HEK293 (cell line): ENCODE measurements at regions not wholly inside any gene's neighbourhood (a gene's known extent, or its start where the extent isn't known, plus 50 kb on each side); places are given as distances from the start of the nearest gene placed in this dataset.
A peak's percentile ranks its signal among the peaks of the same experiment; 100 is the strongest.

ENCODE experiments used
- CTCF ChIA-PET: fragments of 350-600 bp; formaldehyde crosslinking; extraction: SDS; loops from one replicate; lab custom pipeline; 2021; ENCODE audit warnings: antibody characterized with exemption; lab: Yijun Ruan, JAX
- POLR2A ChIA-PET: fragments of 300-600 bp; formaldehyde crosslinking; extraction: SDS; loops from one replicate; lab custom pipeline; 2020; ENCODE audit warnings: antibody characterized with exemption, inconsistent platforms; lab: Yijun Ruan, JAX
- H3K27ac ChIP-seq: fragments of 200-500 bp; sonication (Bioruptor generic); 2 replicates; pipeline ENCODE4 v1.5.1; 2014; ENCODE audit warnings: low read depth, low read length, control low read depth, inconsistent platforms; ENCODE audit errors: extremely low read depth
- H3K36me3 ChIP-seq, 2 experiments: fragments of 200-500 bp in 1 of 2; sonication (Bioruptor generic) in 1 of 2; 1 replicate in 1 of 2; 2 replicates in 1 of 2; pipeline ENCODE4 v1.5.1; 2014 to 2017; ENCODE audit warnings: inconsistent platforms in 2 of 2, low read length in 2 of 2; ENCODE audit not compliant: control insufficient read depth in 2 of 2, insufficient read depth in 1 of 2
- H3K4me1 ChIP-seq: fragments of 200-500 bp; sonication (Bioruptor generic); 2 replicates; pipeline ENCODE4 v1.5.1; 2014; ENCODE audit warnings: mild to moderate bottlenecking, low read length, inconsistent platforms; ENCODE audit not compliant: control insufficient read depth, insufficient read depth
- H3K4me3 ChIP-seq: 2 replicates; pipeline ENCODE4 v1.5.1; 2011; ENCODE audit warnings: low read depth, mild to moderate bottlenecking, control low read depth, low read length, moderate library complexity
- H3K9me3 ChIP-seq: fragments of 200-500 bp; sonication (Bioruptor generic); 2 replicates; pipeline ENCODE4 v1.5.1; 2014; ENCODE audit warnings: low read depth, low read length, inconsistent platforms; ENCODE audit not compliant: control insufficient read depth, insufficient read depth
- FEZF1 ChIP-seq: fragments of 450-650 bp; formaldehyde crosslinking; IDR thresholded peaks from 2 replicates; pipeline ENCODE4 v1.5.1; 2016; ENCODE audit warnings: missing biosample characterization, missing genetic modification characterization
- HOXD13 ChIP-seq: sonication (generic); formaldehyde crosslinking; IDR thresholded peaks from 2 replicates; pipeline ENCODE4 v1.8.0; 2022; ENCODE audit warnings: missing genetic modification reagents, borderline replicate concordance
- OSR2 ChIP-seq: fragments of 450-650 bp; formaldehyde crosslinking; IDR thresholded peaks from 2 replicates; pipeline ENCODE4 v1.5.1; 2016; ENCODE audit warnings: missing biosample characterization, missing genetic modification characterization
- ZBTB1 ChIP-seq: fragments of 450-650 bp; formaldehyde crosslinking; IDR thresholded peaks from 2 replicates; pipeline ENCODE4 v1.5.1; 2016; ENCODE audit warnings: missing biosample characterization, missing genetic modification characterization
- ZBTB44 ChIP-seq: fragments of 450-650 bp; IDR thresholded peaks from 2 replicates; pipeline ENCODE4 v1.5.1; 2018; ENCODE audit warnings: missing biosample characterization, mild to moderate bottlenecking, missing genetic modification characterization
- ZEB2 ChIP-seq: fragments of 450-650 bp; formaldehyde crosslinking; IDR thresholded peaks from 2 replicates; pipeline ENCODE4 v1.5.1; 2016; ENCODE audit warnings: missing biosample characterization, missing genetic modification characterization
- ZNF10 ChIP-seq: fragments of 450-650 bp; formaldehyde crosslinking; IDR thresholded peaks from 2 replicates; pipeline ENCODE4 v1.5.1; 2017; ENCODE audit warnings: missing biosample characterization, missing genetic modification characterization
- ZNF19 ChIP-seq: fragments of 450-650 bp; formaldehyde crosslinking; IDR thresholded peaks from 2 replicates; pipeline ENCODE4; 2016; ENCODE audit warnings: missing biosample characterization, missing genetic modification characterization, low read depth
- ZNF221 ChIP-seq: fragments of 450-650 bp; formaldehyde crosslinking; IDR thresholded peaks from 2 replicates; pipeline ENCODE4 v1.5.1; 2017; ENCODE audit warnings: missing biosample characterization, missing genetic modification characterization, borderline replicate concordance
- ZNF24 ChIP-seq: fragments of 450-650 bp; formaldehyde crosslinking; IDR thresholded peaks from 2 replicates; pipeline ENCODE4 v1.5.1; 2016; ENCODE audit warnings: missing biosample characterization, missing genetic modification characterization
- ZNF248 ChIP-seq: fragments of 450-650 bp; formaldehyde crosslinking; IDR thresholded peaks from 2 replicates; pipeline ENCODE4 v1.5.1; 2017; ENCODE audit warnings: missing biosample characterization, missing genetic modification characterization
- ZNF366 ChIP-seq: fragments of 450-650 bp; formaldehyde crosslinking; conservative IDR thresholded peaks from 2 replicates; pipeline ENCODE4 v1.5.1; 2016; ENCODE audit warnings: missing biosample characterization, missing genetic modification characterization
- ZNF501 ChIP-seq: fragments of 450-650 bp; formaldehyde crosslinking; IDR thresholded peaks from 2 replicates; pipeline ENCODE4 v1.5.1; 2016; ENCODE audit warnings: missing biosample characterization, missing genetic modification characterization
- ZNF561 ChIP-seq: fragments of 450-650 bp; IDR thresholded peaks from 2 replicates; pipeline ENCODE4 v1.5.1; 2018; ENCODE audit warnings: missing biosample characterization, missing genetic modification characterization, borderline replicate concordance
- ZNF596 ChIP-seq: fragments of 450-650 bp; IDR thresholded peaks from 2 replicates; pipeline ENCODE4 v1.5.0; 2018; ENCODE audit warnings: missing biosample characterization, mild to moderate bottlenecking, missing genetic modification characterization, moderate library complexity
- ZNF610 ChIP-seq: fragments of 450-650 bp; formaldehyde crosslinking; IDR thresholded peaks from 2 replicates; pipeline ENCODE4 v1.5.1; 2016; ENCODE audit warnings: missing biosample characterization, missing genetic modification characterization, borderline replicate concordance
- ZNF629 ChIP-seq: fragments of 450-650 bp; formaldehyde crosslinking; IDR thresholded peaks from 2 replicates; pipeline ENCODE4 v1.5.1; 2017; ENCODE audit warnings: missing biosample characterization, missing genetic modification characterization
- ZNF654 ChIP-seq: fragments of 450-650 bp; formaldehyde crosslinking; IDR thresholded peaks from 2 replicates; pipeline ENCODE4 v1.5.1; 2016; ENCODE audit warnings: low read depth, missing biosample characterization, missing genetic modification characterization
- ZNF701 ChIP-seq: fragments of 450-650 bp; formaldehyde crosslinking; IDR thresholded peaks from 2 replicates; pipeline ENCODE4 v1.5.1; 2016; ENCODE audit warnings: missing biosample characterization, missing genetic modification characterization
- TF ChIP-seq, protein P1 (sequence below): fragments of 450-650 bp; formaldehyde crosslinking; IDR thresholded peaks from 2 replicates; pipeline ENCODE4 v1.5.1; 2017; ENCODE audit warnings: missing biosample characterization, missing genetic modification characterization
- TF ChIP-seq, protein P2 (sequence below): fragments of 450-650 bp; formaldehyde crosslinking; IDR thresholded peaks from 2 replicates; pipeline ENCODE4 v1.5.1; 2016; ENCODE audit warnings: missing biosample characterization, missing genetic modification characterization
- TF ChIP-seq, protein P3 (sequence below): fragments of 450-650 bp; formaldehyde crosslinking; IDR thresholded peaks from 2 replicates; pipeline ENCODE4 v1.5.1; 2016; ENCODE audit warnings: missing biosample characterization, missing genetic modification characterization

- Histone ChIP-seq H3K9me3 (no peaks in the 10 kb centered on the region), H3K4me3 (no peak overlapping the region), H3K36me3 (no peaks in the 10 kb centered on the region), H3K4me1 (peaks cover 36% of the 10 kb centered on the region), H3K27ac (peak overlapping the region; percentile 76)
- TF ChIP-seq, protein P1, sequence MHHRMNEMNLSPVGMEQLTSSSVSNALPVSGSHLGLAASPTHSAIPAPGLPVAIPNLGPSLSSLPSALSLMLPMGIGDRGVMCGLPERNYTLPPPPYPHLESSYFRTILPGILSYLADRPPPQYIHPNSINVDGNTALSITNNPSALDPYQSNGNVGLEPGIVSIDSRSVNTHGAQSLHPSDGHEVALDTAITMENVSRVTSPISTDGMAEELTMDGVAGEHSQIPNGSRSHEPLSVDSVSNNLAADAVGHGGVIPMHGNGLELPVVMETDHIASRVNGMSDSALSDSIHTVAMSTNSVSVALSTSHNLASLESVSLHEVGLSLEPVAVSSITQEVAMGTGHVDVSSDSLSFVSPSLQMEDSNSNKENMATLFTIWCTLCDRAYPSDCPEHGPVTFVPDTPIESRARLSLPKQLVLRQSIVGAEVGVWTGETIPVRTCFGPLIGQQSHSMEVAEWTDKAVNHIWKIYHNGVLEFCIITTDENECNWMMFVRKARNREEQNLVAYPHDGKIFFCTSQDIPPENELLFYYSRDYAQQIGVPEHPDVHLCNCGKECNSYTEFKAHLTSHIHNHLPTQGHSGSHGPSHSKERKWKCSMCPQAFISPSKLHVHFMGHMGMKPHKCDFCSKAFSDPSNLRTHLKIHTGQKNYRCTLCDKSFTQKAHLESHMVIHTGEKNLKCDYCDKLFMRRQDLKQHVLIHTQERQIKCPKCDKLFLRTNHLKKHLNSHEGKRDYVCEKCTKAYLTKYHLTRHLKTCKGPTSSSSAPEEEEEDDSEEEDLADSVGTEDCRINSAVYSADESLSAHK (tag by site-specific recombination): no peak
- no peak for TF ChIP-seq ZNF24 (tag by site-specific recombination)
- no peak for TF ChIP-seq ZNF19 (tag by site-specific recombination)
- TF ChIP-seq ZNF654 (tag by site-specific recombination): 0 out of 2 replicates have a peak, but pooled peaks have one; percentile 3
- no peak for TF ChIP-seq ZNF248 (tag by site-specific recombination)
- TF ChIP-seq, protein P2, sequence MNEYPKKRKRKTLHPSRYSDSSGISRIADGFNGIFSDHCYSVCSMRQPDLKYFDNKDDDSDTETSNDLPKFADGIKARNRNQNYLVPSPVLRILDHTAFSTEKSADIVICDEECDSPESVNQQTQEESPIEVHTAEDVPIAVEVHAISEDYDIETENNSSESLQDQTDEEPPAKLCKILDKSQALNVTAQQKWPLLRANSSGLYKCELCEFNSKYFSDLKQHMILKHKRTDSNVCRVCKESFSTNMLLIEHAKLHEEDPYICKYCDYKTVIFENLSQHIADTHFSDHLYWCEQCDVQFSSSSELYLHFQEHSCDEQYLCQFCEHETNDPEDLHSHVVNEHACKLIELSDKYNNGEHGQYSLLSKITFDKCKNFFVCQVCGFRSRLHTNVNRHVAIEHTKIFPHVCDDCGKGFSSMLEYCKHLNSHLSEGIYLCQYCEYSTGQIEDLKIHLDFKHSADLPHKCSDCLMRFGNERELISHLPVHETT (tag by site-specific recombination): no peak
- TF ChIP-seq FEZF1 (tag by site-specific recombination): peak; percentile 59; the same call in 1 of the 2 replicates
- TF ChIP-seq ZNF366 (tag by site-specific recombination): no peak
- CTCF ChIA-PET: interaction anchor here (1.0 kb wide), 2 partner anchors 10 to 12 kb away, joined by 4 to 7 read pairs; no protein-coding TSS in a partner anchor
- POLR2A ChIA-PET: interaction anchor here (0.7 to 1.2 kb wide), 3 partner anchors 13 to 240 kb away, joined by 3 to 4 read pairs (median 3); partner anchors contain the start of gene ATP2B1
These were observed 239.9 kb upstream of the ATP2B1 start for GRCh38 chr12:89948271-89949175.

DNA sequence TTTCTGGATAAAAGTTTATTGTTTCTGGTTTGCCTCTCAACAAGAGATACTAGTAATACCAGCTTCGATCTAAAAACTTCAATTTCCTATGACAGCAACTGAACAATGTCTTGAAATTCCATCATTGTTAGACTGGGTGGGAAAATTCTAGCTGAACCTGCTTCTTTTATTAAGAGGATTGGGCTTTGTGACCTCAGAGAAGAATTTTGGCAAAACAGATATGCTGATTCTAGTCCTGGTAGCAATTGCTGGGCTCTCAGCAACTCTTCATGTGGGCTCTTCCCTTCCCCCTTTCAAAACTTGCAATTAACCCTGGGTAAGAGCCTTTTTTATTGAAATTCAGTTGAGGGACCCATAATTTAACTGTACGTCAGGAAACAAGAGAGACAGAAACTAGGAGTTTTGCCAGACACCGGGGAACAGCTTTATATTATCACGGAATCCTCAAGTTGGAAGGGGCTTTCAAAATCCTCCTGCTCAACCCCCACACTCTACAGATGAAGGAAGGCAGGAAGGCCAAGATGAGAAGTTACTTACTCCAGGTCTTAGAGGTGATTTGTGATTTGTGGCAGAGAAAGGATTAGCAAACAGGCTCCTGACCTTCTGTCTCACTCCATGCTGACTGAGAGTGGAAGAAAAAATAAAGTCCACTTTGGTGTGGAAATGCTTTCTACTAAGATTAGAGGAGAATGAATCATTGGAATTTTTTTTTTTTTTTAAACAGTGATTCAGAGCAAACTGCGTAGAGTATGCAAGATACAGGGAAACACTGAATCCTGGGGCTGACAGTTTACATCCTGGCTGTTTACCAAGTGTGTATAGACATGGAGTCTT lies 239.0 kb upstream of the ATP2B1 start:
- Histone ChIP-seq H3K4me1 (peaks cover 39% of the 10 kb centered on the region), H3K9me3 (no peaks in the 10 kb centered on the region), H3K36me3 (no peaks in the 10 kb centered on the region), H3K27ac (peak overlapping the region; percentile 76), H3K4me3 (no peak overlapping the region)
- CTCF ChIA-PET: interaction anchor here (0.6 to 1.0 kb wide), 2 partner anchors 11 to 35 kb away, joined by 4 to 7 read pairs; no protein-coding TSS in a partner anchor
- POLR2A ChIA-PET: interaction anchor here (0.7 to 1.2 kb wide), 3 partner anchors 14 to 239 kb away, joined by 3 to 4 read pairs (median 3); partner anchors contain the start of gene ATP2B1
- TF ChIP-seq OSR2 (tag by site-specific recombination) (peak; percentile 63), ZNF629 (tag by site-specific recombination) (0 out of 2 replicates have a peak, but pooled peaks have one; percentile 31), ZNF10 (tag by site-specific recombination) (peak; percentile 65; the same call in 1 of the 2 replicates), ZBTB1 (tag by site-specific recombination) (no peak), ZNF610 (peak; percentile 59; the same call in 1 of the 2 replicates), FEZF1 (tag by site-specific recombination) (peak; percentile 64), ZBTB44 (tag by site-specific recombination) (peak; percentile 64; the same call in 1 of the 2 replicates), ZNF596 (tag by site-specific recombination) (0 out of 2 replicates have a peak, but pooled peaks have one; percentile 25), ZNF701 (tag by site-specific recombination) (no peak), ZNF561 (tag by site-specific recombination) (peak; percentile 91), ZNF501 (tag by site-specific recombination) (no peak), ZNF221 (tag by site-specific recombination) (no peak), ZEB2 (tag by site-specific recombination) (peak; percentile 76), HOXD13 (CRISPR knock-in tag) (no peak)
- TF ChIP-seq, protein P3, sequence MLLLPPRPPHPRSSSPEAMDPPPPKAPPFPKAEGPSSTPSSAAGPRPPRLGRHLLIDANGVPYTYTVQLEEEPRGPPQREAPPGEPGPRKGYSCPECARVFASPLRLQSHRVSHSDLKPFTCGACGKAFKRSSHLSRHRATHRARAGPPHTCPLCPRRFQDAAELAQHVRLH: 0 out of 2 replicates have a peak, but pooled peaks have one; percentile 11
